ENCODE measurements at regions not wholly inside any gene's neighbourhood (a gene's known extent, or its start where the extent isn't known, plus 50 kb on each side); places are given as distances from the start of the nearest gene placed in this dataset.
A peak's percentile ranks its signal among the peaks of the same experiment; 100 is the strongest.

- POLR2A ChIA-PET (ENCODE audit: low non-redundant PET), result no interaction called here
- CTCF ChIA-PET, result no interaction called here
- no peak for DNase-seq (ENCODE audit: low spot score)
- H3K27ac ChIP-seq, result no peak overlapping the region
- TF ChIP-seq CTCF (conservative IDR thresholded peaks at IDR 0.05; ENCODE audit: low read depth), result no peak
Measured at GRCh38 chr2:181197140-181197760, 216.8 kb downstream of the UBE2E3 start.

- TF ChIP-seq CTCF (conservative IDR thresholded peaks at IDR 0.05; ENCODE audit: low read depth), result no peak
- POLR2A ChIA-PET (ENCODE audit: low non-redundant PET), result no interaction called here
- CTCF ChIA-PET, result no interaction called here
- no peak for DNase-seq (ENCODE audit: low spot score)
- H3K27ac ChIP-seq, result no peak overlapping the region
Measured at GRCh38 chr2:181198183-181198864, 217.9 kb downstream of the UBE2E3 start.

- POLR2A ChIA-PET (ENCODE audit: low non-redundant PET), result no interaction called here
- no peak overlapping the region for H3K27ac ChIP-seq
- no peak for TF ChIP-seq CTCF (conservative IDR thresholded peaks at IDR 0.05; ENCODE audit: low read depth)
- CTCF ChIA-PET, result no interaction called here
- DNase-seq (ENCODE audit: low spot score), result peak; percentile 76
Measured at GRCh38 chr2:181203412-181203811, 223.0 kb downstream of the UBE2E3 start.

- no peak for DNase-seq (ENCODE audit: low spot score)
- no peak for TF ChIP-seq CTCF (conservative IDR thresholded peaks at IDR 0.05; ENCODE audit: low read depth)
- CTCF ChIA-PET, result no interaction called here
- POLR2A ChIA-PET (ENCODE audit: low non-redundant PET), result no interaction called here
- H3K27ac ChIP-seq, result no peak overlapping the region
Measured at GRCh38 chr2:181203916-181204315, 223.5 kb downstream of the UBE2E3 start.

- H3K27ac ChIP-seq, result no peak overlapping the region
- no peak for TF ChIP-seq CTCF (conservative IDR thresholded peaks at IDR 0.05; ENCODE audit: low read depth)
- ChIA-PET POLR2A (ENCODE audit: low non-redundant PET) (no interaction called here), CTCF (interaction anchor here (0.7 kb wide), 1 partner anchor 74 kb away, joined by 4 read pairs; no protein-coding TSS in a partner anchor)
- DNase-seq (ENCODE audit: low spot score), result no peak
Measured at GRCh38 chr2:181218401-181218821, 238.0 kb downstream of the UBE2E3 start.

GRCh38 chr2:181223234-181223633 is 234.0 kb upstream of the ITGA4 start:
- no peak overlapping the region for H3K27ac ChIP-seq
- TF ChIP-seq CTCF (conservative IDR thresholded peaks at IDR 0.05; ENCODE audit: low read depth), result no peak
- CTCF ChIA-PET, result no interaction called here
- POLR2A ChIA-PET (ENCODE audit: low non-redundant PET), result no interaction called here
- no peak for DNase-seq (ENCODE audit: low spot score)
